Left hindlimb (tissue), 1 donor: ENCODE measurements at regions not wholly inside any gene's neighbourhood (a gene's known extent, or its start where the extent isn't known, plus 50 kb on each side); places are given as distances from the start of the nearest gene placed in this dataset.
"Not testable (repeated sequence)": the region's sequence is repeated elsewhere in the genome, so short reads cannot be mapped to it uniquely, and the experiment has no call there.

Experiments
- DNase-seq: peaks from one replicate; pipeline ENCODE4 v3.0.0-alpha.2; 2018

- no peak for DNase-seq
These were observed 397.8 kb upstream of the NRP1 start for GRCh38 chr10:33732161-33732680.

GRCh38 chr10:33731322-33731721, 396.9 kb upstream of the NRP1 start:
- no peak for DNase-seq

GRCh38 chr10:33725430-33725829, 391.0 kb upstream of the NRP1 start:
- DNase-seq, result no peak

GRCh38 chr10:33723181-33723580, 388.7 kb upstream of the NRP1 start:
- no peak for DNase-seq

- no peak for DNase-seq
These were observed 387.6 kb upstream of the NRP1 start for GRCh38 chr10:33722067-33722466.

- no peak for DNase-seq
These were observed 387.0 kb upstream of the NRP1 start for GRCh38 chr10:33721509-33721908.

GRCh38 chr10:33720161-33720560, 385.7 kb upstream of the NRP1 start:
- no peak for DNase-seq

- DNase-seq, result no peak
These were observed 384.7 kb upstream of the NRP1 start for GRCh38 chr10:33719005-33719703.

GRCh38 chr10:33716501-33717267, 382.2 kb upstream of the NRP1 start:
- no peak for DNase-seq

GRCh38 chr10:33715303-33715975, 381.0 kb upstream of the NRP1 start:
- no peak for DNase-seq

GRCh38 chr10:33712825-33713224, 378.4 kb upstream of the NRP1 start:
- DNase-seq, result no peak

- no peak for DNase-seq
These were observed 375.5 kb upstream of the NRP1 start for GRCh38 chr10:33710006-33710405.

GRCh38 chr10:33709008-33709753, 374.7 kb upstream of the NRP1 start:
- DNase-seq, result no peak

- no peak for DNase-seq
These were observed 374.1 kb upstream of the NRP1 start for GRCh38 chr10:33708561-33708960.

- DNase-seq, result no peak
These were observed 372.3 kb upstream of the NRP1 start for GRCh38 chr10:33706746-33707145.

GRCh38 chr10:33706191-33706590, 371.7 kb upstream of the NRP1 start:
- no peak for DNase-seq

GRCh38 chr10:33704214-33704830, 369.9 kb upstream of the NRP1 start:
- no peak for DNase-seq

- peak; percentile 38 for DNase-seq
These were observed 369.2 kb upstream of the NRP1 start for GRCh38 chr10:33703501-33704213.

GRCh38 chr10:33698033-33698432, 363.6 kb upstream of the NRP1 start:
- no peak for DNase-seq

- DNase-seq, result no peak
These were observed 362.5 kb upstream of the NRP1 start for GRCh38 chr10:33697016-33697415.

GRCh38 chr10:33695536-33695935, 361.1 kb upstream of the NRP1 start:
- DNase-seq, result no peak

GRCh38 chr10:33690536-33690935, 356.1 kb upstream of the NRP1 start:
- DNase-seq, result not testable (repeated sequence)
